ENCODE measurements at regions not wholly inside any gene's neighbourhood (a gene's known extent, or its start where the extent isn't known, plus 50 kb on each side); places are given as distances from the start of the nearest gene placed in this dataset.

DNA sequence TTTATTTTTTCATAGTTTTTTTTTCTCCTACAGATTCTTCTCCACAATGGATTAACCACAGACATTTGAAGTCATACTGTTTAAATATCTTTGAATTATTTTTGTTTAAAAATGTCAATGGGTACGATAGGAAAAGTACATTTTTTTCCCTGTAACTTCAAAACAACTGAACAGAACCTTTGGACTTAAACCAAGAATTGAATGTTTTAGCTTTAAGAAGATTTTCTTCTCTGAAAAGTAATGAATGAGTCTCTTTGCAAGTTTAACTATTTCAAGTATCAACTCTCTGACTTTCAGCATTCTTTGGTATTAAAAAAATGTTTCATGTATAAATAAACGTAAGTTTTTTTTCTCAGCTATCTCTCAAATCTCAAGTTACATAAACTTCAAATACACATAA, 364.3 kb downstream of the FBXO8 start:
- no peak for DNase-seq

DNA sequence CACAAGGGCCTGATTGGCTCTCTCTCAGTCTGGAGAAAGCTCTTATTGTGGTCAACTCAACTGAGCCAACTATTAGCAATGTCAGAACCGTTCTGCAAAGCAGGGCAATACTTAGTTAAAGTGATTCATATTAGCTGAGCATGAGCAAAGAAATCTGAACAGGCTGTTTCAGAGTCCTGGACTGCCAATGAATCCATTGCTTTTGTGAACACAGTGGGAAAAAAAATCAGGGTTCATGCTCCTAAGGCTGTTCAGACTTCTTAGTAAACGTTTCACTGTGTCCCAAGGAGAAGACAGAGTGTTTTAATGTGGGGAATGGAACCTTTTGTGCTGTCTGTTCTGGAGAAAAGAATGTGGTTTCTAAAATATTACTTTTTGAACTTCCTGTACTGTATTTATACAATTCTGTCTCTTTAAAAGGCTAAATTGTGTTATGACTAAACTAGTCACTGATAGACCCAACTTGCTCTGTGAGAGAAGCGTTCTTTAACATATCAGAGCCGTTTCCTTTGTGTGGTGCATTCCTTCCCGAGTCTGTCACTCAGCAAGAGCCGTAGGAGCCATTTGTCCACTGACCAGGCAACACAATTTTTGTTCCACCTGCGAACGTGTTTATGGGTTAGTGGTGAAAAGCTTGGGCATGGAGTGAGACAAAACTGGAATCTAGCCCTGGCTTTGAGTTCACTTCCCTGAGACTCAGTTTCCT, 366.1 kb downstream of the FBXO8 start:
- DNase-seq = no peak

- DNase-seq = no peak
Measured at GRCh38 chr4:173913496-173913895, 370.0 kb downstream of the FBXO8 start.

- no peak for DNase-seq
Measured at GRCh38 chr4:173912384-173912783, 371.1 kb downstream of the FBXO8 start.

GRCh38 chr4:173910891-173911290, 372.6 kb downstream of the FBXO8 start:
- DNase-seq = no peak

GRCh38 chr4:173909294-173909693, 374.2 kb downstream of the FBXO8 start:
- DNase-seq = no peak

GRCh38 chr4:173899813-173900212, 369.8 kb upstream of the HAND2 start:
- DNase-seq = no peak

DNA sequence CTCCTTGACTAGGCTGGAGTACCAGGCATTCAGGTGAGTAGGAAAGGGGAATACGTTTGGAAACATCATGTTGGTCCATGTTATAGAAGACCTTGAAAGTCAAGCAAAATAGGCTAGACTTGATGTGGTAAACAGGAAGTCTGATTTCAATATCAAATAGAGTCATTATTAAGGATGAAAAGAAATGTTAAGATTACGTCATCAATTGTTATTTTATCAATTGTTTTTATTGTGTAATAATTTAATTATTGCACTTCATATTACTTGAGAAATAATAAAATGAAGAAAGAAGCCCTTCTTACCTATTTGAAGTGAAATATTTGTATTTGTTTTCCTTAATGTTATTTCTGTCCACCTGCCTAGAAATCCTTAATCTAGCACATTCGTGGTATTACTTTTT, 361.0 kb upstream of the HAND2 start:
- DNase-seq = no peak

- no peak for DNase-seq
Measured at GRCh38 chr4:173883821-173884220, 353.8 kb upstream of the HAND2 start.

DNA sequence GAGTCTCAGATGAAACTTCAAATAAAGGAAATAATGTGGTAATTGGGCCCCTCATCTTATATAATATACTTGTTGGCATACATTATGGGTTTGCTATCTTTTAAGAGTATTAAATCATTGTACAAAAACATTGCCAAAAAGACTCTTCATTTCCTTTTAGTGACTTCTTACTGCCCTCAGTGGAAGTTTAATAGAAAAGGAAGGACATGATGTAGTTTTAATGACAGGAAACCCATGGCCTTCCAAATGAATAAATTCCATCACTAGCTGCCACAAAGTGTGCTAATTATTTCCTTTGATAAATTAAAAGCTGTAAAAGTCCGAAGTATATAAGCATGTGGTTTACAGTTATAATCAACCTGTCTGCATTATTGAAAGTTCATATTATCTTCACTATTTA, 350.9 kb upstream of the HAND2 start:
- no peak for DNase-seq

GRCh38 chr4:173879509-173879908, 349.5 kb upstream of the HAND2 start:
- no peak for DNase-seq

DNA sequence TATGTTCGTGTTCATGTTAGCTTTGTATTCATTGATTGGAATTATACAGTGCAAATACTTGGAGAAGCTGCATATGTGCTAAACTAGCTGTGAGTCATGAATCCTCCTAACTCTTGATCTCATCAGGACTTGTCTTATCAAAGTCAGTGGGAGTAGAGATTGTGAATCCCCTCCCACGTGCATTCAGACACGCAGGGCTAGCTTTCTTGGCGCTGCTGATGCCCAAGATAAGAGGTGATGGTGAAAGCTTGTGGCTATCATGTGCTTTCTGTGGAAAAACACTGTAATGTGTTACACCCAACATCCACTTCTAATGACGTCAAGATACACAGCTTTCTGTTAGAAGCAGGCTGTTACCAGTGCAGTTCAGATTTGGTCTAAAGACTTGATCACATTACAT, 348.7 kb upstream of the HAND2 start:
- DNase-seq = no peak

DNA sequence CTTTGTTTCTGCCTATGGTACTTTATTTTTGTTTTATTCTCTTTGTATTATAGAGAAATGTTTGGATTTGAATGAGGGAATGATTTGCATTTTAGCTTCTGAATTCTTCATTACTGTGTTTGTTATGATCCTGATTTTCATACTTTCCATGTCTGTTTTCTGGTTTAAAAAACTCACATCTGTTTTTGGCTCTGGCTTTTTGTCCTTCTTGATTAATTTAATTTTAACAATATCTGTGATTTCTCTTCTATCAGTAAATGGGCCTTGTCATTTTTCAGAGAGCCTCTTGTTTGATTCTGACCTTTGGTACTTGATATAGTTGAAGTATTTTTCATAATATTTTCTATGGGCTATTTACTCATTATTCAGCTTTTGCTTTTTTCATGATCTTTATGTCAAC, 341.6 kb upstream of the HAND2 start:
- DNase-seq = no peak

DNA sequence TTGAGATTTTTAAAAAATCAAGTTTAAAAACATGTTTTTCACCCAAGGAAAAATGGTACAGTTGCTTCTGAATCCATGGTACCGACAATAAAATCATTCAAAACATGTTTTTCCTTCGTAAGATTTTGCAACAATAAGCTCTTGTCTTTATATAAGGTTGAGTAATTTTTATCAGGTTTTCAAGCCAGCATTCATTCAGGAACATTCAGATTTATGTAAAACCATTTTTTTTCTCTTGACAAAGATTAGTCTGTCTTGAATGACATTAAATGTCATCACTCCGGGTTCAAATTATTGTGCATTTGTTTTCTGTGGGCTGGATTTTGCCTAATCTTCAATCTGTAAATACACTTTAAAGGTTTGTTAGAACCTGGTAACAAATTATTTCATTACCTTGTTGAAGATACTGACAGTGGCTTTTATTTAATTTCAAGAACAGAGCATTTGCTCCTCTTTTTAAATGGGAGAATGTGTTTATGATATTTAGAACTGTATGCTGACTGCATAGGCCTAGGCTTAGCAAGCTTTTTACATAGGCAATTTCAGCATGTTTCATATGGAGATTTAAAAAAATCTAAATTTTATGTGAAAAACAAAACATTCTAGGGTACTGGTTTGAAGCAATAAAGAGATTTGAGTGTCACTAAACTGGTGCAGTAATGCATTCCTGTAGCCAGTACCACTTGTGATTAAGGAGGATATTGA, 336.4 kb upstream of the HAND2 start:
- no peak for DNase-seq

- DNase-seq = no peak
Measured at GRCh38 chr4:173862754-173863153, 332.7 kb upstream of the HAND2 start.

DNA sequence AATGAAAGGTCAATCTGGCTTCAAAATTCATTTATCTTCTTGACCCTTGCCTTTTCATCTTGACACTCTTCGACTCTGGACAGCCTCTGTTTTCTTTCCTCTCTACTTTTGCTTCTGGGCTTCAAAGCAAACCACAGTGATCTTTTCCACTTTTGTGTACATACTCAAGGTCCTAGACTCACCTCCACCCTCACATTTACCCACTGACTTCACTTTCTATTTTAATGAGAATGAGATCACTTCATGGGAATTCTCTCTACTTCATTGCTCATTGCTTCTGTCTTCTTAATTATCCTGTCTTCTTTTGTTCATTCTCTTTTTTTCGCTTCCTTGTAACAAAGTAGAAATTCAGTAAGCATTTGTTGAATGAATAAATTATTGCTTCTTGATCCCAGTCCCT, 330.1 kb upstream of the HAND2 start:
- no peak for DNase-seq

- no peak for DNase-seq
Measured at GRCh38 chr4:173859091-173859713, 329.2 kb upstream of the HAND2 start.

DNA sequence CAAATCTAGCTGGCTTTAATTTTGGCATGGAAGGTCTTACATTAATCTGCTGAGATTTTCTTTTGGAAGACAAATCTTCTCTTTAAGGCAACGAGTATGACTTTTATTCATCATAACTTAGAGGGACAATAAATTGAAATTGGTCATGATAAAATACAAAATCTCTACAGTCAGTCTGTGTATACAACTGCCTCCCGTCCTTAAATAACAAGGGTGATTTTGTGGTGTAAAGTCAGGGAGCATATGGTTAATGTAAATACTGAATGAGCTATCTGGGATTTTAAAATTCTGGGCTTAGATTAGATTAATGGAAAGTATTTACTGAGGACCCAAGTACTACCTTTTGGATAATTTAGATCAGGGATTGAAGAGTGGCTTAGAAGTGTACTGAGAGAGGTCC, 328.4 kb upstream of the HAND2 start:
- DNase-seq = no peak

GRCh38 chr4:173857828-173858227, 327.8 kb upstream of the HAND2 start:
- DNase-seq = no peak

- no peak for DNase-seq
Measured at GRCh38 chr4:173855015-173855414, 325.0 kb upstream of the HAND2 start.

GRCh38 chr4:173852775-173853174, 322.7 kb upstream of the HAND2 start:
- no peak for DNase-seq

- DNase-seq = no peak
Measured at GRCh38 chr4:173845580-173845979, 315.6 kb upstream of the HAND2 start.

- no peak for DNase-seq
Measured at GRCh38 chr4:173839865-173840264, 309.8 kb upstream of the HAND2 start.

- no peak for DNase-seq
Measured at GRCh38 chr4:173837517-173837916, 307.5 kb upstream of the HAND2 start.
